T47D (cell line): ENCODE measurements at regions not wholly inside any gene's neighbourhood (a gene's known extent, or its start where the extent isn't known, plus 50 kb on each side); places are given as distances from the start of the nearest gene placed in this dataset.
A peak's percentile ranks its signal among the peaks of the same experiment; 100 is the strongest.
"Not testable (repeated sequence)": the region's sequence is repeated elsewhere in the genome, so short reads cannot be mapped to it uniquely, and the experiment has no call there.

Experiments
- DNase-seq, 2 experiments: peaks; one replicate each; pipeline versions ENCODE4 v3.0.0 to v3.0.0-alpha.2; 2011 to 2012; ENCODE audit warnings: low read depth in 1 of 2, low spot score in 1 of 2
- JUND ChIP-seq: IDR thresholded peaks from 2 replicates; pipeline ENCODE4 v1.6.1; 2012; ENCODE audit warnings: low read depth
- in situ Hi-C: cut with HindIII; loops from 2 replicates; pipeline ENCODE4 v1.10.0; 2016; ENCODE audit warnings: low sequenced_read_pairs, low pct_unique_long_range_greater_than_20kb

DNA sequence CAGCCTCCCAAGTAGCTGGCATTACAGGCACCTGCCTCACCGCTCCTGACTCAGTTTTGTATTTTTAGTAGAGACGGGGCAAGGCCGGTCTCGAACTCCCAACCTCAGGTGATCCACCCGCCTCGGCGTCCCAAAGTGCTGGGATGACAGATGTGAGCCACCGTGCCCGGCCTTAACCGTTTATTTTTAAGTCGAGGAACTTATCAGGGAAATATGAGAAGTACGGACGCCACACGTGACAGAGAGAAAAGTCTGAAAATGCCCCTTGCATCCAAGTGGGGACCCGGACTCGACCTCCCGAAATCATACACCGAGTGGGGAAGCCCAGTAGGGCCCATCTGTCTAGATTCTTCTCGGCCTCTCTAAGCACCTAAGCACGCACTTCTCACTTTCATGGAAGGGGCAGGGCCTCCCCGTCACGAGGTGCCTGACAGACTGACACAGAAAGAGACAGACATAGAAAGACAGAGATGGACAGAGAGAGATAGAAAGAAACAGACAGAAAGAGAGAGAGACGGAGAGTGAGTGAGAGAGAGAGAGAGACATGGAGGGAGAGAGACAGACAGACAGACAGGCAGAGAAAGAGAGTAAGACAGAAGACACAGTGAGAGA lies 756.5 kb upstream of the DEFB115 start:
- no peak for TF ChIP-seq JUND
- in situ Hi-C loops, result no loop called here
- DNase-seq, result no peak

DNA sequence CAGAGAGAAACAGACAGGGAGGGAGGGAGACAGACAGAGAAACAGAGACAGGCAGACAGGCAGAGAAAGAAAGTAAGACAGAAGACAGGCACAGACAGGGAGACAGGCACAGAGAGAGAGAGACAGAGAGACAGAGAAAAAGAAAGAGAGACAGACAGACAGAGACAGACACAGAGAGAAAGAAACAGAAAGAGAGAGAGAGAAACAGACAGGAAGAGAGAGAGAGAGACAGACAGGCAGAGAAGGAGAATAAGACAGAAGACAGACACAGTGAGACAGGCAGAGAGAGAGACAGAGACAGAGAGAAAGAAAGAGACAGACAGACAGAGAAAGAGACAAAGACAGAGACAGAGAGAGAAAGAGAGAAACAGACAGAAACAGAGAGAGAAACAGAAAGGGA lies 754.8 kb upstream of the DEFB115 start:
- in situ Hi-C loops, result no loop called here
- DNase-seq, result no peak
- TF ChIP-seq JUND, result no peak

GRCh38 chr20:30503204-30503603 lies 754.3 kb upstream of the DEFB115 start:
- DNase-seq, in situ Hi-C loops: not testable (repeated sequence)

DNA sequence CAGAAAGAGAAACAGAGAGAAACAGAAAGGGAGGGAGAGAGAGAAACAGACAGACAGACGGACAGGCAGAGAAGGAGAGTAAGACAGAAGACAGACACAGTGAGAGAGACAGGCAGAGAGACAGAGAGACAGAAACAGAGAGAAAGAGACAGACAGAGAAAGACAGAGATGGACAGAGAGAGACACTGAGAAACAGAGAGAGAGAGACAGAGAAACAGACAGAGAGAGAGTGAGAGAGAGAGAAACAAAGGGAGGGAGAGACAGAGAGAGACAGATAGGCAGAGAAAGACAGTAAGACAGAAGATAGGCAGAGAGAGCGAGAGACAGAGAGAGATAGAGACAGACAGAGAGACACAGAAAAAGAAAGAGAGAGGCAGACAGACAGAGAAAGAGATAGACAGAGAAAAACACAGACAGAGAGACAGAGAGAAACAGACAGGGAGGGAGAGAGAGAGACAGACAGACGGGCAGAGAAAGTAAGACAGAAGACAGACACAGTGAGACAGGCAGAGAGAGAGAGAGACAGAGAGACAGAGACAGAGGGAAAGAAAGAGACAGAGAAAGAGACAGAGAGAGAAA lies 753.4 kb upstream of the DEFB115 start:
- no peak for DNase-seq
- no peak for TF ChIP-seq JUND
- in situ Hi-C loops, result no loop called here

DNA sequence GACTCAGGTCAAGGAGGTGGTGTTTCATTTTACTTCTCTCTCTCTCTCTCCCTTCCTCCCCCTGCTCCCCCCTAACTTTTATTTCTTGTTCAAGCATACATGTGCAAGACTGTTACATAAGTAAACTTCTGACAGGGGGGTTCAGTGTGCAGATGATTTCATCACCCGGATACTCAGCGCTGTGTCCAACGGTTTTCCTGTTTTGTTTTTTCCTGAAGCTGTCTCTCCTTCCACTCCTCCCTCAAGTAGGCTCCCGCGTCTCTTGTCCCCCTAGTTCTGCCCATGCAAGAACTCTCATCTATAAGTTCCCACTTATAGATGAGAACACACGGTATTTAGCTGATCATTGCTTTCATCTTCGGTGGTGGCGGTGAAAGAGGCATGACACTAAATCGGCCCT lies 751.9 kb upstream of the DEFB115 start:
- in situ Hi-C loops, result no loop called here
- TF ChIP-seq JUND, result no peak
- no peak for DNase-seq

GRCh38 chr20:30506100-30506499 lies 751.4 kb upstream of the DEFB115 start:
- in situ Hi-C loops, result no loop called here
- DNase-seq, result no peak
- no peak for TF ChIP-seq JUND

DNA sequence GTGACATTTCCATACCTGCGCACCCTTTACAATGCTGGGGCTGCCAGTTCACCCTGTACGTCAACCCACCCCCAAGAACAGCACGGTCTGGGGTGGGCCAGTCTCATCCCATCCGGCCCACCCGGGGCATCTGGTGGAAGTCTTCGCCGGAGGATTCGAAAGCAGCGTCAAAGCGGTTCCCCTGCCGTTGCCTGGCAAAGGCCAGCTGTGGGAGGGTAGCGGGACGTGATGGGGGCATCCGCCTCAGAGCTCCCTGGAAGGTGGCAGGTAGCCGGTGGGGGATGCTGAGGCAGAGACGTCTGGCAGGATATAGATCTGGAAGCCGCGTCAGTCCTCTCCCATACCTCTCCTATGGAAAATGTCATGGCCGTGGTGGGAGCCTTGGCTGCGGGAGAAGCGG lies 749.1 kb upstream of the DEFB115 start:
- in situ Hi-C loops, DNase-seq: not testable (repeated sequence)

- in situ Hi-C loops, result no loop called here
- no peak for TF ChIP-seq JUND
- DNase-seq, result no peak
Observed at GRCh38 chr20:30511322-30512030, 746.0 kb upstream of the DEFB115 start.

DNA sequence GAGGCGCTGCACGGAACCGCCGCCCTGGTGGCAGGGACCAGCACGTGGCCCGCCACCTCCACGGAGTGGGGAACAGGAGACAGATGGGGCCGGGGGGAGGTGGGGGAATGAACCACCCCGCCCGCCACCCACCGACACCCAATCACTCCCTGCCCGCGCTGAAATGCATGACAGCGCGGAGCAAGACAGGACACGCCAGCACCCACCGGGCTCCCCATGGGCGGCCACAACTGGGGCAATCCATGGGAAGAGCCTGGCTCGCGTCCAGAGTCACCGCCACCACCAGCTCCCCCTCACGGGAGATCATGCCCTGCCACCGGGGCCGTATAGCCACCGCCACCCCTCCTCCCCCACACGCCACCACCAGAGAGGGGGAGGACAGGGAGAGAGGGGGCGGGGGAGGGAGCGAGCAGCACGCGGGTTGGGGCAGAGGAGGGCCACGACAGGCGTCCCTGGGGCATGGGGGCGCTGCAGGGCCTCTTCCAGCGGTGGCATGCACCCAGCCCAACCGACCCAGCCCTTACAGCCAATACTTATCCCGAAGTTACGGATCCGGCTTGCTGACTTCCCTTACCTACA lies 744.3 kb upstream of the DEFB115 start:
- in situ Hi-C loops, result no loop called here
- no peak for DNase-seq
- TF ChIP-seq JUND, result no peak

DNA sequence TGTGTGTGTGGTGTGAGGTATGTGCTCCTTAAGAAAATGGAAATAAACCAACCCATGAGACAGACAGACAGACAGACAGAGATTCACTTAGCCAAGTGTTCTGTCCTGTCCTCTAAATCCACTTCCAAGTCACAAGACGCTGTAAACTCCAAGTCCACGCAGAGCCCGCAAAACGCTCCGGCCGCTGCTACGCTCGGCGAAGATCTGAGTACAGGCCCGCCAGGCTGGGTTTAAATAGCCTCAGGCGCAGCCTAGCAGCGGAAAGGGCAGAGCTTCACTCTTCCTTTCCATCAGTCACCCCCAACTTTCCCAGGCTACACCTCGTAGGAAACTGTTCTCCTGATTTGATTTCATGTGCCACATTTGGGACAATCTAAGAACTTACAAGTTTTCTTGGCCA lies 741.5 kb upstream of the DEFB115 start:
- DNase-seq, in situ Hi-C loops: not testable (repeated sequence)

GRCh38 chr20:30518906-30519305 lies 738.6 kb upstream of the DEFB115 start:
- DNase-seq, result not testable (repeated sequence)

DNA sequence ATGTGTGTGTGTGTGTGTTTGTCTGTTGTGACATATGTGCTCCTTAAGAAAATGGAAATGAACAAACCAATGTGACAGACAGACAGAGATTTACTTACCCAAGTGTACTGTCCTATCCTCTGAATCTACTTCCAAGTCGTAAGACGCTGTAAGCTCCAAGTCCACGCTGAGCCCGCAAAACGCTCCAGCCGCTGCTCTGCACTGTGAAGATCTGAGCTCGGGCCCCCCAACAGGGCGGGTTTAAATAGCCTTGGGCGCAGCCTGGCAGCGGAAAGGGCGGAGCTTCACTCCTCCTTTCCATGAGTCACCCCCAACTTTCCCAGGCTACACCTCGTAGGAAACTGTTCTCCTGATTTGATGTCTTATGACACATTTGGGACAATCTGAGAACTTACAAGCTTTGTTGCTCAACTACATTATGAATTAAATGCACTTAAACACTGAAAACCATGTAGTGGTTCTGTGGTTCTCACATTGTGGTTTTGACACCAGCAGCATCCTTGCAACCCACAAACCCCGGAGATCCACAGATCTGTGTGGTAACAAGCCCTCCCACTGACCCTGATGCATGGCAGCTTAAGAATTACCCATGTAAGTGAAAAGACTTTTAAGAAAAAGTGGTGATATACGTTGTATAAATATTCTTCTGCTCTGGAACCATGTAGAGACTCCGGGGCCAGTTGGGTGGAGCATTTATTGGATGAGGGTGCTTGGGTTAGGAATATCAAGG lies 735.6 kb upstream of the DEFB115 start:
- in situ Hi-C loops, DNase-seq: not testable (repeated sequence)

More at GRCh38 chr20:30518906-30519305, 738.6 kb upstream of the DEFB115 start:
- in situ Hi-C loops, result not testable (repeated sequence)

- in situ Hi-C loops, DNase-seq: not testable (repeated sequence)
Observed at GRCh38 chr20:30524155-30524554, 733.3 kb upstream of the DEFB115 start.

DNA sequence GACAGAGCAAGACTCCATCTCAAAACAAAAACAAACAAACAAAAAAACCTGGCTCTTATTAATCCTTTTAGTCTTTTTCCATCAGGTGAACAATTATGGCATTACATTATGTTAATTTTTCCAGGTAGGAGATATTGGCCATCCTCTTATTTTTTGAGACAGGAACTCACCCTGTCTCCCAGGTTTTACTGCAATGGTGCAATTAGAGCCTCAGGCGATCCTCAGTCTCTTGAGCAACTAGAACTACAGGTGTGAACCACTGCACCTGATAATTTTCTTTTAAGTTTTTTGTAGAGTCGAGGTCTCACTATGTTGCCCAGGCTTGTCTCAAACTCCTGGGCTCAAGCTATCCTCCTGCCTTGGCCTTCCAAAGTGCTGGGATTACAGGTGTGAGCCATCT lies 732.7 kb upstream of the DEFB115 start:
- in situ Hi-C loops, result not testable (repeated sequence)
- peak in 1 of 2 experiments; percentile 61 for DNase-seq

GRCh38 chr20:30533653-30534052 lies 723.8 kb upstream of the DEFB115 start:
- in situ Hi-C loops, DNase-seq: not testable (repeated sequence)

DNA sequence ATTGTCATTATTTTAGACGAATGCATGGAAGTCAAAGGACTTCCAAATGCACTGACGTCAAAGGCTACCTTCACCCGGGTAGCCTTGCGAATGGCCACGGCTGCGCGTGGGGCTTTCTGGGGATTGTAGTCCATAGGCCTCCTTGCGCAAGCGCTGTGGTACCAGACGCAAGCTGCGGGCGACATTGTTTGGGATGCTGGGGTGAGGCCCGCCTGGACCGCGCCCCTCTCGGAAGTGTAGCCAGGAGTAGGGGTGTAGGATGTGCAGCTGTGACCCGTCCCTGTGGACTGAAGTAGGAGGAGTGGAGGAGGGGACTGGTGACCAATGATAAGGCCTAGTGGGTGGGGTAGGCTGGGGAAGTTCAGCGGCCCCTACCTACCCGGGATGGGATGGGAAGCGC lies 720.0 kb upstream of the DEFB115 start:
- in situ Hi-C loops, result not testable (repeated sequence)
- peak; percentile 65 to 92 for DNase-seq

GRCh38 chr20:30540330-30541069 lies 717.0 kb upstream of the DEFB115 start:
- in situ Hi-C loops, DNase-seq: not testable (repeated sequence)
